Peyer's patch (tissue), 4 donors: ENCODE measurements at regions not wholly inside any gene's neighbourhood (a gene's known extent, or its start where the extent isn't known, plus 50 kb on each side); places are given as distances from the start of the nearest gene placed in this dataset.

Experiments used
- DNase-seq, 3 donors: peaks; one replicate each; pipeline ENCODE4 v3.0.0-alpha.2; 2017 to 2019
- H3K27ac ChIP-seq, 4 donors: fragments of 200-600 bp; sonication (generic); one replicate each; pipeline ENCODE4 v1.5.1; 2016 to 2019
- H3K27me3 ChIP-seq, 2 donors: fragments of 200-600 bp; sonication (generic); one replicate each; pipeline ENCODE4 v1.5.1; 2019
- H3K36me3 ChIP-seq, 3 donors: fragments of 200-600 bp; sonication (generic); one replicate each; pipeline ENCODE4 v1.5.1; 2016 to 2019
- H3K4me1 ChIP-seq, 4 donors: fragments of 200-600 bp; sonication (generic); one replicate each; pipeline ENCODE4 v1.5.1; 2016 to 2019
- H3K4me3 ChIP-seq, 4 donors: fragments of 200-600 bp; sonication (generic); 1 replicate in 3 of 4; 2 replicates in 1 of 4; pipeline ENCODE4 v1.5.1; 2016 to 2019; ENCODE audit warnings: mild to moderate bottlenecking in 1 of 4
- H3K9me3 ChIP-seq, 4 donors: fragments of 200-600 bp; sonication (generic); one replicate each; pipeline ENCODE4 v1.5.1; 2016 to 2019; ENCODE audit warnings: mild to moderate bottlenecking in 1 of 4
- CTCF ChIP-seq, 6 experiments: fragments of 450-650 bp in 4 of 6; fragments of 200-600 bp in 2 of 6; sonication (generic) in 1 of 6; IDR thresholded peaks; one replicate each; pipeline ENCODE4 v1.5.1; 2017 to 2019; ENCODE audit warnings: antibody characterized with exemption in 6 of 6, mild to moderate bottlenecking in 3 of 6, moderate library complexity in 1 of 6
- POLR2A ChIP-seq, 2 donors: fragments of 450-650 bp; IDR thresholded peaks; one replicate each; pipeline ENCODE4 v1.5.1; 2017; ENCODE audit warnings: antibody characterized with exemption in 2 of 2, mild to moderate bottlenecking in 2 of 2, moderate library complexity in 2 of 2

- no peak for TF ChIP-seq POLR2A (IDR thresholded peaks at IDR 0.05)
- no peak for TF ChIP-seq CTCF (IDR thresholded peaks at IDR 0.05)
- no peaks in the 10 kb centered on the region for H3K36me3 ChIP-seq
- no peaks in the 10 kb centered on the region for H3K27me3 ChIP-seq
- H3K9me3 ChIP-seq: no peaks in the 10 kb centered on the region
- DNase-seq: no peak
- H3K4me3 ChIP-seq: no peak overlapping the region
- H3K4me1 ChIP-seq: no peaks in the 10 kb centered on the region
- H3K27ac ChIP-seq: no peak overlapping the region
Observed at GRCh38 chr7:108627476-108628051, 57.9 kb downstream of the DNAJB9 start.

GRCh38 chr7:108628678-108629077, 59.0 kb downstream of the DNAJB9 start:
- Histone ChIP-seq H3K4me1 (no peaks in the 10 kb centered on the region), H3K27ac (no peak overlapping the region), H3K9me3 (no peaks in the 10 kb centered on the region), H3K36me3 (no peaks in the 10 kb centered on the region), H3K4me3 (no peak overlapping the region), H3K27me3 (no peaks in the 10 kb centered on the region)
- TF ChIP-seq CTCF (IDR thresholded peaks at IDR 0.05): no peak
- TF ChIP-seq POLR2A (IDR thresholded peaks at IDR 0.05): no peak
- DNase-seq: no peak

- no peak for DNase-seq
- no peaks in the 10 kb centered on the region for H3K27me3 ChIP-seq
- TF ChIP-seq CTCF (IDR thresholded peaks at IDR 0.05) (no peak), POLR2A (IDR thresholded peaks at IDR 0.05) (no peak)
- H3K4me1 ChIP-seq: no peaks in the 10 kb centered on the region
- H3K36me3 ChIP-seq: no peaks in the 10 kb centered on the region
- no peak overlapping the region for H3K4me3 ChIP-seq
- no peaks in the 10 kb centered on the region for H3K9me3 ChIP-seq
- no peak overlapping the region for H3K27ac ChIP-seq
Observed at GRCh38 chr7:108629651-108630400, 60.2 kb downstream of the DNAJB9 start.

GRCh38 chr7:108634036-108634435, 64.4 kb downstream of the DNAJB9 start:
- Histone ChIP-seq H3K27me3 (no peaks in the 10 kb centered on the region), H3K9me3 (no peaks in the 10 kb centered on the region), H3K4me1 (no peaks in the 10 kb centered on the region), H3K27ac (no peak overlapping the region), H3K36me3 (no peaks in the 10 kb centered on the region), H3K4me3 (no peak overlapping the region)
- TF ChIP-seq CTCF (IDR thresholded peaks at IDR 0.05) (no peak), POLR2A (IDR thresholded peaks at IDR 0.05) (no peak)
- no peak for DNase-seq

GRCh38 chr7:108634535-108634934, 64.9 kb downstream of the DNAJB9 start:
- Histone ChIP-seq H3K27ac (no peak overlapping the region), H3K9me3 (no peaks in the 10 kb centered on the region), H3K4me3 (no peak overlapping the region), H3K36me3 (no peaks in the 10 kb centered on the region), H3K27me3 (no peaks in the 10 kb centered on the region), H3K4me1 (no peaks in the 10 kb centered on the region)
- TF ChIP-seq CTCF (IDR thresholded peaks at IDR 0.05) (no peak), POLR2A (IDR thresholded peaks at IDR 0.05) (no peak)
- no peak for DNase-seq
